Activated CD4-positive, alpha-beta T cell treated with anti-CD3 and anti-CD28 coated beads, Interleukin-2, amount 10 ng/mL, durations not matched to agents 7 days and 5 days (primary cell): ENCODE measurements at regions not wholly inside any gene's neighbourhood (a gene's known extent, or its start where the extent isn't known, plus 50 kb on each side); places are given as distances from the start of the nearest gene placed in this dataset.

Experiments used
- CTCF ChIA-PET: fragments of 350-600 bp; sonication (Branson Sonifier 250); formaldehyde crosslinking; loops from one replicate; lab custom pipeline; 2021; ENCODE audit warnings: antibody characterized with exemption; lab: Charles Lee
- POLR2A ChIA-PET: fragments of 350-600 bp; sonication (Branson Sonifier 250); formaldehyde crosslinking; loops from one replicate; lab custom pipeline; 2021; ENCODE audit warnings: antibody characterized with exemption; lab: Charles Lee
- DNase-seq: peaks from one replicate; pipeline ENCODE4 v3.0.0-alpha.2; 2020
- H3K27ac Mint-ChIP-seq: one replicate; pipeline ENCODE4 v1.8.0; 2021; ENCODE audit warnings: mild to moderate bottlenecking, moderate library complexity, mixed read lengths
- H3K27me3 Mint-ChIP-seq: one replicate; pipeline ENCODE4 v1.8.0; 2021; ENCODE audit warnings: mixed read lengths
- H3K36me3 Mint-ChIP-seq: one replicate; pipeline ENCODE4 v1.8.0; 2021; ENCODE audit warnings: low read depth, mixed read lengths
- H3K4me1 Mint-ChIP-seq: one replicate; pipeline ENCODE4 v1.8.0; 2021; ENCODE audit warnings: mixed read lengths
- H3K4me3 Mint-ChIP-seq: one replicate; pipeline ENCODE4 v1.8.0; 2021; ENCODE audit warnings: mild to moderate bottlenecking, moderate library complexity, mixed read lengths
- H3K9me3 Mint-ChIP-seq: one replicate; pipeline ENCODE4 v1.8.0; 2021; ENCODE audit warnings: mixed read lengths

DNA sequence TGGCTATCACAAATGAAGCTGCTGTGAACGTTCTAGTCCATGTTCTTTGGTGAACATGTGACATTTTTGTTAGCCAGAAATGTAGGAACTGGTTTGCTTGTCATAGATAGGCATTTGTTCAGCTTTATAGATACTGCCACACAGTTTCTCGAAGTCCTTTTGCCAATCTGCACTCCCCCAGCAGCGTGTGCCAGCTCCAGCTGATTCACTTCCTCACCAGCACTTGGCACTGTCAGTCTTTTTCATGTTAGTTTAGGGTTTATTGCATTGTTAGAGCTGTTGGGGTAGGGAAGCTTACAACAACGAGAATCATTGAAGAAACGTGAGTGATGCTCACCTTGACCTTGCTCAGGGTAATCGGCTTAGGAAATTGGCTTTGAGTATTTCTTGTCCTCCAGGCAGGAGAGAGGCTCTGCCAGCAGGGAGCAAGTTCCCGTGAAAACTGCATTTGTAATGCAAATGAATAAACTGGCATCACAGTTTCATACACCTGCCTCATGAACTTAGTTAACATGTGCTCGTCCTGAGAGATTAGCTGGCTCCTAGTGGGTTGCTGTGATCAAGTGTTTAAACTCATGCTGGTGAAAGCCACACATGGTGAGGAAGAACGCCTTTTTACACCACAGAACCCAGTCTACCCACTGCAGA lies 83.9 kb downstream of the ING1 start:
- peaks cover 33% of the 10 kb centered on the region for H3K27me3 Mint-ChIP-seq
- H3K4me3 Mint-ChIP-seq, result no peak overlapping the region
- peaks cover 13% of the 10 kb centered on the region for H3K4me1 Mint-ChIP-seq
- no peaks in the 10 kb centered on the region for H3K36me3 Mint-ChIP-seq
- ChIA-PET CTCF (no interaction called here), POLR2A (no interaction called here)
- peaks cover 13% of the 10 kb centered on the region for H3K9me3 Mint-ChIP-seq
- no peak overlapping the region for H3K27ac Mint-ChIP-seq
- DNase-seq, result no peak

DNA sequence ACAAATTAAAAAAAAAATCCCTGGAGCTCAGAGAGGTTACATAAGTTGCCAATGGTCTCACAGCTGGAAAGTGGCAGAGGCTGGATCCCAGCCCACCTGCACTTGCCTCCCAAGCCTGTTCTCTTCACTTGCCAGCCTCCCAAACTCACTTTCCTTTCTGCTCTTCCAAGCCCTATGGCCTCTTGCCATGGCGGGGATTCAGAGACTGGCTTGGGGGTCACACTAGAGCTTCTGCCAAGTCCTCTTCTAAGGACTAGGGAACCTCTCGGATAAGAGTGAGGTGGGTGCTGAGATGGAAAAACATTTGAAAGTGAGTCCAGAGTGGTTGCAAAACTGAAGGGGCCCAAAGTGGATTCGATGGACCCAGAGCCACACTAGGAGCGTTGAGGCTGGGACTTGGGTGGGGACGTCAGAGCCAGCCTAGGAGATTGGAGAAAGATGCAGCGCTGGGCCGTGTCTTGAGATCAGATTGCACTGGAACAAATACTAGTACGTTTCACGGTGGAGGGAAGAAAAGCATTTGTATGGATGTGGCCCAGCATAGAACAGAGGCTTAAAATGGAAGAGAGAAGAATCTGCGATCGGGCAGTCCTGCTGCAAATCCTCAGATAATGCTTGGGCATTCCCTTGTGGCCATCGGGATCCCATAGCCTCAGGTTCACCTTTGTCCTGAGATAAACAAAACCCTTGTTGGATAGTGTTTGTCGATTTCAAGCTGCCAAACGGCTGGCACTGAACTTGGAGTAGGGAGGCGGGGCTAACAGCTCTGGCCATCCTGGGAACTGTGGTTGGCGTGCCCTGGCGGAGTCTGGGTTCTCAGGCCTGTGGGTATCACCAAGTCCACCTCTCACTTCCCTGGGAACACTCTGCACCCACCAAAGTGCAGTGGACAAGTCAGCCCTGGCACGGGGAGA lies 84.8 kb downstream of the ING1 start:
- H3K4me3 Mint-ChIP-seq, result no peak overlapping the region
- H3K27me3 Mint-ChIP-seq, result peaks cover 33% of the 10 kb centered on the region
- H3K27ac Mint-ChIP-seq, result no peak overlapping the region
- peaks cover 13% of the 10 kb centered on the region for H3K4me1 Mint-ChIP-seq
- H3K36me3 Mint-ChIP-seq, result no peaks in the 10 kb centered on the region
- H3K9me3 Mint-ChIP-seq, result peaks cover 8% of the 10 kb centered on the region
- DNase-seq, result no peak
- ChIA-PET CTCF (interaction anchor here (0.6 kb wide), 1 partner anchor 98 kb away, joined by 6 read pairs; no protein-coding TSS in a partner anchor), POLR2A (no interaction called here)

DNA sequence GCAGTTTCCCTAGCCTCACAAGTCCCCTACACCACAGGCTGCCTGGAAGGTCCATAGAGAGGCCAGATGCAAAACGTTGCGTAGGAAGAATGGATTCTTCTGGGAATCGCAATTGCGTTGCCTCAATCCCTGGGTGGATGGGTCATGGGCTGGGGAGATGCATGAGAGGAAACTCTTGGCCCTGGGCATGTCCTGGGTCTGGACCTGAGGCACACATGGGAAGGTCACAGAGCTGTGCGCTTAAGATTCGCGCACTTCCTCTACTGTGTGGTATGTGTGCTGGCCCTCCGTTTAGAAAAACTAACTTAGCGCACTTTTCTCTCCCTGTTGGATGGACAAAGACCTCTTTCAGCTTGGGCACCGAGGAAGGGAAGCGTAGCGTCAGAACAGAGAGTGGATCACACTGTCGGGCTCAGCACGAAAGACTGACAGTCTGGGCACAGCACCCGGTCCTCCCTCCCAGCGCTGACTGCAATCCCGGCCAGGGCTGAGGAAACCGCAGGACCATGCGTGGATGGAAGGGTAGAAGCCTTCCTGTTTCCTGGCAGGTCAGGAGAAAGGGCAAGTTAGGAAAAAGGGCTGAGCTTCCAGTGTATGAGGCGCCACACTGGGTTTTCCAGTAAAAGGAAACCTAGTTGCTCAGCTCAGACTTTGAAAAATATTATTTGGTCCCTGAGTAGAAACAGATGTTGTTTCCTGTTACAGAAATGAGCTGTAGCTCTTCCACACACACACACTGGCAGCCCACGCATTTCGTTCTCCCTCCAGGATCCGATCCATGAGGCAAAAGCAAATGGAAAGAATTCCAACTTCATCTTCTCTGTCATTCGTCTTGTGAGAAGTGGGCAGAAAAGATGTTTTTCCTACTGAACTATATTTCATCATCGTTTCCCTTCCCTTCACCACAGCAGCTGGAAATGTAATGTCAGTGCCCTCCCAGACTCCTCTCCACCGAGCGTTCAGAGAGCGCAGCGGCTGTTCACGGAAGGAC lies 86.0 kb downstream of the ING1 start:
- CTCF ChIA-PET, result interaction anchor here (0.9 to 1.4 kb wide), 4 partner anchors 9 to 155 kb away, joined by 3 to 4 read pairs (median 3); no protein-coding TSS in a partner anchor
- H3K27ac Mint-ChIP-seq, result no peak overlapping the region
- peaks cover 40% of the 10 kb centered on the region for H3K27me3 Mint-ChIP-seq
- H3K4me1 Mint-ChIP-seq, result peaks cover 13% of the 10 kb centered on the region
- peaks cover 4% of the 10 kb centered on the region for H3K9me3 Mint-ChIP-seq
- H3K36me3 Mint-ChIP-seq, result no peaks in the 10 kb centered on the region
- POLR2A ChIA-PET, result no interaction called here
- H3K4me3 Mint-ChIP-seq, result no peak overlapping the region
- DNase-seq, result no peak

DNA sequence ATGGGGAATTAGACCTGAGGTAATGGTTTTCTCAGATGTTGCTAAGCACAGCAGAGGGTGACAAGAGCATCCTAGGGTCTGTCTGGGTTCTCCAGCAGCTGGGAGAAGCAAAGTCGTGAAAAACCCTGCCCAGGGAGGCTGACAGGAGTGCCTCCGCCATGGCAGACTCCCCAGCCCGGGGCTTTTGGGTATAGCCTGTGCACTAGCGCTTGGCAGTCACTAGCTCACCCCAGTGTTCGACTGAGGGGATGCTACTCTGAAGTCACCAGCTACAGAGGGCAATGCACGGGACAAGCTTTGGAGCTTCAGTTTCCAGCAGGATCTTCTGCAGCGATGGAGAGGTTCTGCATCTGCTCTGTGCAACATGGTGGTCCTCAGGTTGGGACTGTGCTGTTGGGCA lies 87.5 kb downstream of the ING1 start:
- H3K4me3 Mint-ChIP-seq, result no peak overlapping the region
- DNase-seq, result no peak
- no peaks in the 10 kb centered on the region for H3K36me3 Mint-ChIP-seq
- peaks cover 49% of the 10 kb centered on the region for H3K27me3 Mint-ChIP-seq
- CTCF ChIA-PET, result interaction anchor here (0.7 to 1.3 kb wide), 2 partner anchors 22 to 239 kb away, joined by 3 read pairs; no protein-coding TSS in a partner anchor
- no peaks in the 10 kb centered on the region for H3K9me3 Mint-ChIP-seq
- POLR2A ChIA-PET, result no interaction called here
- H3K4me1 Mint-ChIP-seq, result peaks cover 13% of the 10 kb centered on the region
- no peak overlapping the region for H3K27ac Mint-ChIP-seq

DNA sequence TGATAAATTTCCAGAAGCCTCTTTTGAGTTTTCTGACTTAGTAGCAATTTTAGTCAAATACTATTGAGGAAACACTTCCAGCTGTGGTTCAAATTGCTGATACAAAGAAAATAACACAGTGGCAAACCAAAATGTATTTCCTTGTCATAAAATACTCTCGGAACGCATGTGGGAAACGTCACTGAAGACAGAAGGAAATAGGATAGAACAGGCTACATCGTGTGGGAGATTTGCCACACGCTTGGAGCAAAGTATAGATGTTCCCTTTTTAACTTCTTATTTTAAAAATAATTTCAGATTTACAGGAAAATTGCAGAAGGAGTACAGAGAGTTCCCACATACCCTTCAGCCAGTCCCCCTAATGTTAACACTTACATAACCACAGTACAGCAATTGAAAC lies 88.8 kb downstream of the ING1 start:
- no peak for DNase-seq
- Mint-ChIP-seq H3K27me3 (peaks cover 46% of the 10 kb centered on the region), H3K4me1 (peaks cover 13% of the 10 kb centered on the region), H3K27ac (no peak overlapping the region), H3K4me3 (no peak overlapping the region), H3K9me3 (no peaks in the 10 kb centered on the region), H3K36me3 (no peaks in the 10 kb centered on the region)
- ChIA-PET CTCF (no interaction called here), POLR2A (no interaction called here)

DNA sequence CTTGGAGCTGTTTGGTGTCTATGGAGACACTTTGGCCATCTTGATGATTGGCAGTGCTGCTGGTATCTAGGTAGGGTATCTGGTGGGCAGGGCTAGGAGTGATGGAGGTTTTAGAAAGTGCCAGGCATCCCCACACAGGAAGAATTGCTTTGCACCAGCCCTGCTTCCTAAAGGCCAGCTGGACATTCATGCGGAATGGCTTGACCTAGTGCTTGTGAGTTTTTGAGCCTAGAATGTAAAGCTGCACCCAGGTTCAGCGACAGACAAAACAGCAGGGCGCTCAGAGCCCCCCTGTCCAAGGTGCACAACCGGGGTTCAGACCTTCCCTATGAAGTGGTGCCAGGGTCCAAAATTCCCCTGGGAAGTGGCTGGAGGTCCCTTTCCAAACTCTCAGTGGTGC lies 93.1 kb downstream of the ING1 start:
- POLR2A ChIA-PET, result no interaction called here
- no peak overlapping the region for H3K4me3 Mint-ChIP-seq
- no peak for DNase-seq
- no peaks in the 10 kb centered on the region for H3K4me1 Mint-ChIP-seq
- no peaks in the 10 kb centered on the region for H3K36me3 Mint-ChIP-seq
- H3K9me3 Mint-ChIP-seq, result no peaks in the 10 kb centered on the region
- peaks cover 42% of the 10 kb centered on the region for H3K27me3 Mint-ChIP-seq
- H3K27ac Mint-ChIP-seq, result no peak overlapping the region
- CTCF ChIA-PET, result no interaction called here

DNA sequence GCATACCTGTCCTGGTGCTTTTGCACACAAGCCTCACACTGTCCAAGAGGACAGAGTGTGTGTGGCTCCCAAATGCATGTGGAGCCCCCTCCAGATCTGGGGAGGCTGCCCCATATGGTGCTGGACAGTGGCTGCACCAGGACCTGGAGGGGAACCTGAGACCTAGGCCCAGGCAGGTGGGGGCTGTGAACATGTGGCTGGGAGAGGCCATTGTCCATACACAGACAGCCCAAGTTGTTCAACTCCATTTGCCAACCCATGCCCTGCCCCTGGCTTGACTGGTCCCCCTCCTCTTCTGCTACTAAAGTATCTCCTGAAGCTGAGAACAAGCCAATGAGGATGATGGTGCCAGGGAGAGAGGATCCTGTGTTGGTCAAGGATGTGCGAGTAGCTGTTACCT lies 94.0 kb downstream of the ING1 start:
- Mint-ChIP-seq H3K4me3 (no peak overlapping the region), H3K27ac (no peak overlapping the region), H3K27me3 (peaks cover 51% of the 10 kb centered on the region), H3K9me3 (no peaks in the 10 kb centered on the region), H3K36me3 (no peaks in the 10 kb centered on the region), H3K4me1 (peaks cover 1% of the 10 kb centered on the region)
- ChIA-PET CTCF (no interaction called here), POLR2A (no interaction called here)
- DNase-seq, result no peak

DNA sequence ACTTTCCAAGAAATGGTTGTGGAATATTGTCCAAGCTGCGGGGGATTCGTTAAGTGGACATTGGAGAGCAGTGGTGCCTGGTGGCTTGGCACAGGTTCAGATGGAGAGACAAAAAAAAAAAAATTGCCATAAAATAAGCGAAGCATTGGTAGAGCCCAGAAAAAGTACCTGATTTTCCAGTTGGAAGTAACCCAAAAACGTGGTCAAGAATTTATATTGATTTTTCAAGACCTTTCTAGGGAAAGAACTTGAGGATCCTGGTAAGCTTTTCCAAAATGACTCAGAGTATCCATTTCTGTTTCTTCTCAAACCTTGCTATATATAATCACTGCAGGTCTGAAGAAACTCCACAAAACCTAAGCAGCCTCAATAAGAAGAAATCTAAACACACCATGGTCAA lies 94.6 kb downstream of the ING1 start:
- Mint-ChIP-seq H3K27ac (no peak overlapping the region), H3K4me1 (peaks cover 1% of the 10 kb centered on the region), H3K36me3 (no peaks in the 10 kb centered on the region), H3K27me3 (peaks cover 52% of the 10 kb centered on the region), H3K9me3 (no peaks in the 10 kb centered on the region), H3K4me3 (no peak overlapping the region)
- CTCF ChIA-PET, result no interaction called here
- POLR2A ChIA-PET, result no interaction called here
- DNase-seq, result no peak

DNA sequence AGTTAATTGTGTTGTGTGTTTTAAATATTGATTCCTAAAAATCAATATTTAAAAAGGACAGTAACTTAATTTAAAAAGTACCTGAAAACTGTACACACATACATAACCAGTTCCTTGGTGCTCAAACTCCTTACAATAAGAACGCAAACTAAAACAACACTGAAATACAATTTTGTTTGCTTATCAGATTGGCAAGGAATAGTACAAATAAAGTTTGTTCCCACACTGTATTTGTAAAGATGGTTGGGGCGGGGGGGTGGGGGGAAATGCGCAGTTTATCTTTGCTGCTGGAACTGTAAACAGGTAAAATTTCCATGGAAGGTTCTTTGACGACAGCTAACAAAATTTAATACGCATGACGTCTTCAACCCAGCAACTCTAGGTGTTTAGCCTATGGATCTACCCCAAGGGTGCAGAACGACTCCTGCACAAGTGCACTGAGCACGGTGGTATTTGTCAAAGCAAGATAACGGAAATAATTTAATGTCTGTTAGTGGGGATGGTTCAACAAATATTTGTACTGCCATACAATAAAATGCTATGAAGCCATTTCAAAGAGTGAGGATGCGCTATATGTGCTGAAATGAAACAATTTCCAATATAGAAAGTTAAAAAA lies 96.5 kb downstream of the ING1 start:
- no peak for DNase-seq
- H3K27ac Mint-ChIP-seq, result no peak overlapping the region
- POLR2A ChIA-PET, result no interaction called here
- H3K9me3 Mint-ChIP-seq, result no peaks in the 10 kb centered on the region
- peaks cover 1% of the 10 kb centered on the region for H3K4me1 Mint-ChIP-seq
- no peaks in the 10 kb centered on the region for H3K36me3 Mint-ChIP-seq
- CTCF ChIA-PET, result no interaction called here
- H3K27me3 Mint-ChIP-seq, result peaks cover 43% of the 10 kb centered on the region
- no peak overlapping the region for H3K4me3 Mint-ChIP-seq

DNA sequence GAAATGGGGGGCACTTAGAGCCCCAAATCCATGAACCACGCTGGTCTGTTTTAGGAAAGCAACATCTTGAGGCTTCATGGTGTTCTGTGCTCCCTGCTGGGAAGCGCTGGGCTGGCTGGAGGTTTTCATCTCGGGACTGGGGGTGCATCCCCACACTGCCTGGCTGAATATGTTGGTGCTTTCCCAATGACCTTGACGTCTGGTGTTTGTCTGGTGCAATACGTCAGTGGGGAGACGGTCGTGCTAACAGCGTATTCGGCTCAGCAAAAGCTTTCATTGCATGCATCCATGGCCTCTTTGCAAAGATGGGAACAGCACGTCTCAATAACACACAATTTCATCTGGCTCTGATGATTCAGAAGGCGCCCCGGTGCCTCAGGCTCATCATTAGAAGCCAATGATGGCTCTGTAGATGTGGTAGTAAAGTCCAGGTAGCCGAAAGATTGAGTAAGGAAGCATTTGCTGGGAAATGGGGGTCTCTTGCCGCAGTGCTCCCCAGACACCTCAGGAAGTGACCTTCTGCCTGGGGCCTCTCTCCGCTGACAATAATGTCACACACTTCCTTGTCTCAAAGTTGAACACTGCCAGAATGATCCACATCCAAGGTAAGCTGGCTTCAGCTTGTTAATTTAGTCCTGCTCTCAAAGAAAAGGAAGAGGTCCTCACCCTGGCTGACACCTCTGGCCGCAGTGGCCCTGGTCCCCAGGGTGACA lies 97.7 kb downstream of the ING1 start:
- Mint-ChIP-seq H3K36me3 (no peaks in the 10 kb centered on the region), H3K9me3 (no peaks in the 10 kb centered on the region), H3K4me1 (peaks cover 1% of the 10 kb centered on the region), H3K27me3 (peaks cover 36% of the 10 kb centered on the region), H3K4me3 (no peak overlapping the region), H3K27ac (no peak overlapping the region)
- ChIA-PET POLR2A (no interaction called here), CTCF (interaction anchor here (1.3 to 1.5 kb wide), 2 partner anchors 11 to 290 kb away, joined by 3 read pairs; no protein-coding TSS in a partner anchor)
- no peak for DNase-seq

DNA sequence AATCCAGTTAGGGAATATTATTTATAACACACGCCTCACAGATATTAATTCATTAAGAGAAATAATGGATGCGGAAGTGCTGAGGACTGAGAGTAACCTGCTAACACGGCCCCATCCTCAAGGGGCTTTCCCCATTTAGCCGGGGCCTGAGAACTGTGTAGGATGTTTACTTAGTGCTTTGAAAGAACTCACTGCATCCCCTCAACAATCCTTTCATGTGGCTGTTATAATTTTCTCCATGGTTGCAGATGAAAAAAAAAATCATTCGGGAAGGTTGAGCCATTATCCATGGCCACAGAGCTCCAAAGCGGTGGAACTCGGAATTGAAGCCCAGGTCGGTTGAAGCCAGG lies 98.2 kb downstream of the ING1 start:
- no peaks in the 10 kb centered on the region for H3K9me3 Mint-ChIP-seq
- H3K4me3 Mint-ChIP-seq, result no peak overlapping the region
- no peaks in the 10 kb centered on the region for H3K36me3 Mint-ChIP-seq
- peaks cover 36% of the 10 kb centered on the region for H3K27me3 Mint-ChIP-seq
- ChIA-PET CTCF (interaction anchor here (0.5 to 1.5 kb wide), 4 partner anchors 12 to 1106 kb away, joined by 3 read pairs; no protein-coding TSS in a partner anchor), POLR2A (no interaction called here)
- no peak for DNase-seq
- peaks cover 1% of the 10 kb centered on the region for H3K4me1 Mint-ChIP-seq
- no peak overlapping the region for H3K27ac Mint-ChIP-seq
